ENCODE measurements at regions not wholly inside any gene's neighbourhood (a gene's known extent, or its start where the extent isn't known, plus 50 kb on each side); places are given as distances from the start of the nearest gene placed in this dataset.

DNA sequence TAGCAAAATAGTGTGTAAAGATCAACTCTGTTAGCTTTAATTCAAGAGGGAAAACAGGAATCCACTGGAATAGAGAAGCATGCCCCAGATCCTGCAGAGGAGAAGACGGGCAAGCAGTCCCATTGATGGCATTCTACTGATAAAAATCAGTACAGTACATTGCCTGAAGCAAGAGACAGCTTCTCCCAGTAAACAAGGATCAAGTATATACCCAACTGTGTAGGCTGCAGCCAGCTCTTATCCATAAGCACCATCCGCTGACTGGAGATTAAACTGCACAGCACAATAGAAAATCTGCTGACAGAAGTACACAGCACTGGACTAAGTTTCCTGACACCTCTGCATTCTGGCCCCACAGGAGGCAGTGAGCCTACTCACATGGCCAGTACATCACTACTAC, 110.1 kb downstream of the COX18 start:
- TF ChIP-seq, protein P1, sequence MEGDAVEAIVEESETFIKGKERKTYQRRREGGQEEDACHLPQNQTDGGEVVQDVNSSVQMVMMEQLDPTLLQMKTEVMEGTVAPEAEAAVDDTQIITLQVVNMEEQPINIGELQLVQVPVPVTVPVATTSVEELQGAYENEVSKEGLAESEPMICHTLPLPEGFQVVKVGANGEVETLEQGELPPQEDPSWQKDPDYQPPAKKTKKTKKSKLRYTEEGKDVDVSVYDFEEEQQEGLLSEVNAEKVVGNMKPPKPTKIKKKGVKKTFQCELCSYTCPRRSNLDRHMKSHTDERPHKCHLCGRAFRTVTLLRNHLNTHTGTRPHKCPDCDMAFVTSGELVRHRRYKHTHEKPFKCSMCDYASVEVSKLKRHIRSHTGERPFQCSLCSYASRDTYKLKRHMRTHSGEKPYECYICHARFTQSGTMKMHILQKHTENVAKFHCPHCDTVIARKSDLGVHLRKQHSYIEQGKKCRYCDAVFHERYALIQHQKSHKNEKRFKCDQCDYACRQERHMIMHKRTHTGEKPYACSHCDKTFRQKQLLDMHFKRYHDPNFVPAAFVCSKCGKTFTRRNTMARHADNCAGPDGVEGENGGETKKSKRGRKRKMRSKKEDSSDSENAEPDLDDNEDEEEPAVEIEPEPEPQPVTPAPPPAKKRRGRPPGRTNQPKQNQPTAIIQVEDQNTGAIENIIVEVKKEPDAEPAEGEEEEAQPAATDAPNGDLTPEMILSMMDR (IDR thresholded peaks at IDR 0.05), result no peak
- intact Hi-C loops (cut with DNase I), result no loop called here

DNA sequence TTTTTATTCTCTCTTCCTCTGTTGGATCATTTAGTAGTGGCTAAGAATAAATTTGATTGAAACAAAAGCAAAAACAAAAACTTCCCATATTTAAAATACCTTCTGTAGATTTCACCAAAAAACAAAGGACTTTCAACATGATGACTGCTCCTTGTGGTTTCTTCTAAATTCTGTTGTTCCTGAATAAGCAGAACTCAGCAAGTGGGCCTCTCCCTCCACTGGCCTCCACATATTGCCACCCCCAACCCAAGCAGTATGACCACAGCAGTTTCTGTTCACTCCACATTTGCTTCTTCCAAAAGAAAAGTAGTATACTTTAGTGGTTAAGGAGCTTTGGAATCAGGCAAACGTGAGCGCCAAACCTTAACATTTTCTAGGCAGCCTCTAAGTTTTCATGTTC, 114.7 kb downstream of the COX18 start:
- TF ChIP-seq, protein P1 (IDR thresholded peaks at IDR 0.05), result no peak

More for the DNA sequence above, 110.1 kb downstream of the COX18 start:
- DNase-seq, result no peak
- Histone ChIP-seq H3K27me3 (ENCODE audit: low read depth) (no peaks in the 10 kb centered on the region), H3K9me3 (no peaks in the 10 kb centered on the region), H3K4me3 (no peak overlapping the region), H3K36me3 (no peaks in the 10 kb centered on the region), H3K4me1 (no peaks in the 10 kb centered on the region), H3K27ac (no peak overlapping the region)
- no peak for ATAC-seq

DNA sequence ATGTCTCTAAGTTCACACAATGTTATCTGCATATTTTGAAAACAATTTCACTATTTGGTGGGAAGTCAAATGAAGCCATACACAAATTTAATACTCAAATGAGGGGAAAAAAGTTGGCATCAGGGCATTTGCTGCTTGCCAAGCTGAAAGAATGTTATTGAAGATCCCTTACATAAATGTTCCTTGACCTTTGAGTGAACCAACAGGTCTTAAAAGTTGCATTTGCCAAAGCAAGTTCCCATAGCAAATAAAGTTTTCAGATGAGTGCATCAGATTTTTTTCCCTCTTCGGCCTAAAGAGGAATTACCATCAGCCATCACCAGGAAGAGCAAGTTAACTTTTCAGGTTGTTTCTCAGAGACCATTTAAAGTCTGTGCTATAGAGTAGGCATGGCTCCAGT, 115.9 kb downstream of the COX18 start:
- Histone ChIP-seq H3K36me3 (no peaks in the 10 kb centered on the region), H3K4me1 (no peaks in the 10 kb centered on the region), H3K27me3 (ENCODE audit: low read depth) (no peaks in the 10 kb centered on the region), H3K4me3 (no peak overlapping the region), H3K27ac (no peak overlapping the region), H3K9me3 (no peaks in the 10 kb centered on the region)
- DNase-seq (no peak), ATAC-seq (no peak)
- intact Hi-C loops (cut with DNase I), result no loop called here
- TF ChIP-seq, protein P1 (IDR thresholded peaks at IDR 0.05), result no peak

More for the DNA sequence above, 114.7 kb downstream of the COX18 start:
- no peaks in the 10 kb centered on the region for H3K4me1 ChIP-seq
- no peaks in the 10 kb centered on the region for H3K9me3 ChIP-seq
- intact Hi-C loops (cut with DNase I), result no loop called here
- H3K36me3 ChIP-seq, result no peaks in the 10 kb centered on the region
- ATAC-seq, result no peak
- H3K27ac ChIP-seq, result no peak overlapping the region
- no peaks in the 10 kb centered on the region for H3K27me3 ChIP-seq (ENCODE audit: low read depth)
- H3K4me3 ChIP-seq, result no peak overlapping the region
- no peak for DNase-seq

DNA sequence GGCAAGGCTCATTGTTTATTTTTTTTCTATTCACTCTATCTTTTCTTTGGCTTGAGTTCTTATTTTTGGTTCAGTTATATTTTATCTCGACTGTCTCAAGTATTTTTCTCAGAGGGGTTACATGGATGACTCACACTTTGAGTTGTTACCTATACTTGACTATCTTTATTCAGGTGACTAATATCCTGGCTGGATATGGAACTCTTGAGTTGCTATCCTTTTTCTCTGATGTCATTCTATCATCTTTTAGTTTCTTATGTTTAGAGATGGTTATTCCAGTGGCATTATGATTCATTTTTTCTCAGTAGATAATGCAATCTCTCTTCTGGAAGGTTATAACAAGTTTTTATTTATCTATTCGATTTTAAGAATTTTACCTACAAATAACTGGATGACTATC, 117.9 kb downstream of the COX18 start:
- no peak for ATAC-seq
- intact Hi-C loops (cut with DNase I), result no loop called here
- no peaks in the 10 kb centered on the region for H3K9me3 ChIP-seq
- TF ChIP-seq, protein P1 (IDR thresholded peaks at IDR 0.05), result no peak
- H3K27ac ChIP-seq, result no peak overlapping the region
- no peaks in the 10 kb centered on the region for H3K36me3 ChIP-seq
- no peaks in the 10 kb centered on the region for H3K4me1 ChIP-seq
- no peak overlapping the region for H3K4me3 ChIP-seq
- no peaks in the 10 kb centered on the region for H3K27me3 ChIP-seq (ENCODE audit: low read depth)
- no peak for DNase-seq

DNA sequence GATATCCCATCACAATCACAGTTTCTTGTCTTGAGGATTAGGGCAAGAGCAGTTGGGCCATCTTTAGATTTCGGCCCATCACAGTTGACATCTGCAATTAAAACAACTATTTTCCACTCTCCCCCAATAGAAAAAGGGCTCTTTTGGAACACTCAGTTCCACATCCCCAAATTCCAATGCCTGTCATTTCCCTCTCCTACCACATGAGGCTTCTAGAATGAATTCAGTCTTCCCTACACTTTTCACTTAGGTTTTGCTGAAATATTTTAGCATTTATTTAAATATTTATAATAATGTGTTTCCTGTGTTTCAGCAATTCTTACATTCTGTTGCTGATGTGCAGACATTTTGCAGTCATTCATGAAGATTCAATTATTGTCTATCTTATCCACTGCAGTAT, 118.4 kb downstream of the COX18 start:
- Histone ChIP-seq H3K27me3 (ENCODE audit: low read depth) (no peaks in the 10 kb centered on the region), H3K4me3 (no peak overlapping the region), H3K9me3 (no peaks in the 10 kb centered on the region), H3K4me1 (no peaks in the 10 kb centered on the region), H3K27ac (no peak overlapping the region), H3K36me3 (no peaks in the 10 kb centered on the region)
- no peak for ATAC-seq
- DNase-seq, result no peak
- TF ChIP-seq, protein P1 (IDR thresholded peaks at IDR 0.05), result no peak
- intact Hi-C loops (cut with DNase I), result no loop called here

DNA sequence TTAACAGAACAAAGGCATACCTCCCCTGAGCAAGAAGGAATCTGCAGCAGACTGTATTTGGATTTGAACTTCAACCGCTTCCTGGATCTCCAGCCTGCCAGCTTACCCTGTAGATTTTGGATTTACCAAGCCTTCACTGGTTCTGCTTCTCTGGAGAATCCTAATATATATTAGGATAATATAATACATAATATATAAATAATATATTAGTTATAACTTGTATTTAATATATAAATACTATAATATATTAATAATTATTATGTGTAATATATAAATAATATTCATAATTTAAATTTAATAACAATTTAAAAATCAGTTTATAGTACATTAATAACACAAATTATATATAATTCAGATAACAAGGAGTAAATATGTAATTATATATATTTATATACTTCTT, 121.4 kb downstream of the COX18 start:
- no peak overlapping the region for H3K4me3 ChIP-seq
- no peaks in the 10 kb centered on the region for H3K27me3 ChIP-seq (ENCODE audit: low read depth)
- no peak for ATAC-seq
- no peak overlapping the region for H3K27ac ChIP-seq
- H3K4me1 ChIP-seq, result no peaks in the 10 kb centered on the region
- H3K36me3 ChIP-seq, result no peaks in the 10 kb centered on the region
- H3K9me3 ChIP-seq, result no peaks in the 10 kb centered on the region
- DNase-seq, result no peak
- intact Hi-C loops (cut with DNase I), result no loop called here
- TF ChIP-seq, protein P1 (IDR thresholded peaks at IDR 0.05), result no peak
